ENCODE measurements at regions not wholly inside any gene's neighbourhood (a gene's known extent, or its start where the extent isn't known, plus 50 kb on each side); places are given as distances from the start of the nearest gene placed in this dataset.

DNA sequence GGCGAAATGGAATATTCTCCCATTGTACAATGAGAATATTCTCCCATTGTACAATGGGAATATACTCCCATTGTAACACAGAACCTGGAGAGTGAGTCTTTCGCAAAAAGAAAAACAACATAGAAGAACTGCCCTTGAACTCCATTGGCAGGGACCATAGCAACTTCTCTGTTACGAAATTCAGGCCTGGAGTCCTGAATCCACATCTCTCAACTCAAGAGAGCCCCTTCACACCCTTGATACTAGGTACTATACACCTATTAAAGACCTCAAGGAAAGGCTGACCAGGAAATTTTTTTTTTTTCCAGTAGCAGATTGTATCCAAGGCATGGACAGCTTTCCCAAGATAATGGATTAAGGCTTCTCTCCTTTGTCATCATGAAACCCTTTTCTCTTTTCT lies 1687.0 kb downstream of the GRIK2 start:
- no peaks in the 10 kb centered on the region for H3K4me1 Mint-ChIP-seq
- CTCF ChIA-PET = no interaction called here

DNA sequence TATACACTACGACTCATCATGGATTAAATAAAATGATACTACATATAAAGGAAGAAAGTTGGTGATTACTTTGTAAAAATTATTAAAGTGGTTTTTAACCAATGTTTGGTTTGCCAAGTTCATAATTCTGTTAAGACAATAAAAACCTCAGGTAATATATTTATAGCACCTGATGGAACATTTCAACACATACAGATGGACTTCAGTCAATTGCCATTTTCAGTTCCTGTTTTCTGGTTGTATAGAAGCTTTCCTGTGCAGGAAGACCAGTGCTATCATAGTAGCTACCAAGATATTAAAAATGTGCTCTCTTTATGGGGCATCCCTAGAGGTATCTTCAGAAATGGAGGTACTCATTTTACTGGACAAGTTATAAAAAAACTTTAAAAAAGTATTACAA lies 1686.4 kb downstream of the GRIK2 start:
- no peak overlapping the region for H3K4me3 Mint-ChIP-seq
- no peaks in the 10 kb centered on the region for H3K27me3 Mint-ChIP-seq
- DNase-seq = no peak
- no peaks in the 10 kb centered on the region for H3K36me3 Mint-ChIP-seq (ENCODE audit: low read depth)
- H3K9me3 Mint-ChIP-seq = peaks cover 9% of the 10 kb centered on the region
- ChIA-PET POLR2A (no interaction called here), CTCF (no interaction called here)
- no peak overlapping the region for H3K27ac Mint-ChIP-seq
- H3K4me1 Mint-ChIP-seq = no peaks in the 10 kb centered on the region

More for the DNA sequence above, 1687.0 kb downstream of the GRIK2 start:
- Mint-ChIP-seq H3K4me3 (no peak overlapping the region), H3K27me3 (no peaks in the 10 kb centered on the region), H3K27ac (no peak overlapping the region), H3K9me3 (peaks cover 9% of the 10 kb centered on the region), H3K36me3 (ENCODE audit: low read depth) (no peaks in the 10 kb centered on the region)
- no peak for DNase-seq
- POLR2A ChIA-PET = no interaction called here

DNA sequence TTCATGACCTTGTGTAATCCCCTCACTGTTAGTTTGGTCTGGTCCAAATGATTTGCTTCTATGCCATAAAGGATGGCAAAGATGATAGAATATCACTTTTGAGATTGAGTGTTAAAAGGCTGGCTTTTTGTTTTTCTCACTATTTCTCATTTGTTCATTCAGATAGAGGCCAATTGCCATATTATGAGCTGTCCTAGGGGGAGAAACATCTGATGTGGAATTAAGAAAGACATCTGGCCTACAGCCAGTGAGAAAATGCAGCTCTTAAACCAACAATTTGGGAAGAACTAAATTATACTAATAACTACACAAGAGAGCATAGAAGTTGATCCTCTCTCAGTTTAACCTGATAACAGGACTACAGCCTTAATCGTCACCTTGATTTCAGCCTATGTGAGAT lies 1668.6 kb downstream of the GRIK2 start:
- ChIA-PET CTCF (no interaction called here), POLR2A (no interaction called here)
- Mint-ChIP-seq H3K9me3 (peaks cover 7% of the 10 kb centered on the region), H3K27me3 (no peaks in the 10 kb centered on the region), H3K4me3 (no peak overlapping the region), H3K27ac (no peak overlapping the region), H3K36me3 (ENCODE audit: low read depth) (no peaks in the 10 kb centered on the region), H3K4me1 (no peaks in the 10 kb centered on the region)
- no peak for DNase-seq

DNA sequence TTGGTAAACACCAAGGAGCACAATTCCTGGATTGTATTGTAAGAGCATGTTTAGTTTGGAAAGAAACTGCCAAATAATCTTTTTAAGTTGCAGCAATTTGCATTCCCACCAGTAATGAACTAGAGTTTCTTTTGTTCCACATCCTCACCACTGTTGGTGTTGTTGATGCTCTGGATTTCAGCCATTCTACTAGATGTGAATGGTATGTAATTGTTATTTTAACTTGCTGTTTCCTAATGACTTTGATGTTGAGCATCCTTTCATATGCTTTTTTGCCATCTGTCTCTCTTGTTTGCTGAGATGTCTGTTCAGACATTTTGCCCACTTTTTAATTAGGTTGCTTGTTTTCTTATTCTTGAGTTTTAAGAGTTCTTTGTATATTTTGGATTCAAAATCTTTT lies 1654.1 kb downstream of the GRIK2 start:
- no peaks in the 10 kb centered on the region for H3K36me3 Mint-ChIP-seq (ENCODE audit: low read depth)
- no peaks in the 10 kb centered on the region for H3K27me3 Mint-ChIP-seq
- POLR2A ChIA-PET = no interaction called here
- no peak overlapping the region for H3K27ac Mint-ChIP-seq
- H3K4me1 Mint-ChIP-seq = no peaks in the 10 kb centered on the region
- no peak overlapping the region for H3K4me3 Mint-ChIP-seq
- no peak for DNase-seq
- no peaks in the 10 kb centered on the region for H3K9me3 Mint-ChIP-seq
- CTCF ChIA-PET = no interaction called here

DNA sequence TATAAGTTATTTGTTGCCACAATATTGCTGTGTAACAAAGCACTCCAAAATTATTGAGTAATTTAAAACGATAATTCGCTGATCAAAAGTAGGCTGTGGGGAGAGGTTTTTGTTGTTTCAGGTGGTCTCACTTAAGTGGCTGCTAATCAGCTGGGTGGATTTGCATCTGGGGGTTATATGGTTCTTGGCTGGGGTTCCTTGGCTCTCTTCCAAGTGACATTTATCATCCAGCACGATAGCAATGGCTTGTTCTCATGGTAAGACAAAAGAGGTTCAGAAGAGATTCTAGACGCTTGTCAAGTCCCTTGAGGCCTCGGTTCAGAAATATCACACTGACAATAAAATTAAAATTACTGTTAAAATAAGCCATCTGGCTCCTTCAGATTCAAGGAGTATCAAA lies 1648.8 kb downstream of the GRIK2 start:
- no peaks in the 10 kb centered on the region for H3K27me3 Mint-ChIP-seq

DNA sequence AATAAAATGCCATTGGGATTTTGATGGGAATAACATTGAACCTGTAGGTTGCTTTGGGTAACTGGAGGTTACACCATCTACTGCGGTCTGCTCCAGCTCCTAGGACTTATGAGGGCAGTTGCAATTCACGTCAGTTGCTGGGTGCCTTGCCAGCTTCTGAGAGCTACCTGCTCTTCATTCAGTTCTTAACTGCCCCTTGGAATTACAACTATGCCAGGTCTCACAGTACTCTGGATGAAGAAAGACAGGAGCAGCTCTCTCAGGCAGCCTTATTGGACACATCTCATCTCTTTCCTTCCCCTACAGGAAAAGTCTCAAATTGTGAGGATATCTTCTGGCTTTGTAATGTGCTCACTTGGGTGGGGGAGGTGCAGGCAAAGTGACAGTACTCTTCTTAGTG lies 1643.3 kb downstream of the GRIK2 start:
- H3K36me3 Mint-ChIP-seq (ENCODE audit: low read depth) = no peaks in the 10 kb centered on the region
- H3K4me3 Mint-ChIP-seq = no peak overlapping the region
- ChIA-PET CTCF (no interaction called here), POLR2A (no interaction called here)
- no peak overlapping the region for H3K27ac Mint-ChIP-seq
- no peaks in the 10 kb centered on the region for H3K4me1 Mint-ChIP-seq
- no peak for DNase-seq
- H3K9me3 Mint-ChIP-seq = no peaks in the 10 kb centered on the region
- no peaks in the 10 kb centered on the region for H3K27me3 Mint-ChIP-seq

More for the DNA sequence above, 1648.8 kb downstream of the GRIK2 start:
- POLR2A ChIA-PET = no interaction called here
- Mint-ChIP-seq H3K4me3 (no peak overlapping the region), H3K36me3 (ENCODE audit: low read depth) (no peaks in the 10 kb centered on the region), H3K27ac (no peak overlapping the region), H3K9me3 (no peaks in the 10 kb centered on the region), H3K4me1 (no peaks in the 10 kb centered on the region)
- DNase-seq = no peak
- CTCF ChIA-PET = no interaction called here

DNA sequence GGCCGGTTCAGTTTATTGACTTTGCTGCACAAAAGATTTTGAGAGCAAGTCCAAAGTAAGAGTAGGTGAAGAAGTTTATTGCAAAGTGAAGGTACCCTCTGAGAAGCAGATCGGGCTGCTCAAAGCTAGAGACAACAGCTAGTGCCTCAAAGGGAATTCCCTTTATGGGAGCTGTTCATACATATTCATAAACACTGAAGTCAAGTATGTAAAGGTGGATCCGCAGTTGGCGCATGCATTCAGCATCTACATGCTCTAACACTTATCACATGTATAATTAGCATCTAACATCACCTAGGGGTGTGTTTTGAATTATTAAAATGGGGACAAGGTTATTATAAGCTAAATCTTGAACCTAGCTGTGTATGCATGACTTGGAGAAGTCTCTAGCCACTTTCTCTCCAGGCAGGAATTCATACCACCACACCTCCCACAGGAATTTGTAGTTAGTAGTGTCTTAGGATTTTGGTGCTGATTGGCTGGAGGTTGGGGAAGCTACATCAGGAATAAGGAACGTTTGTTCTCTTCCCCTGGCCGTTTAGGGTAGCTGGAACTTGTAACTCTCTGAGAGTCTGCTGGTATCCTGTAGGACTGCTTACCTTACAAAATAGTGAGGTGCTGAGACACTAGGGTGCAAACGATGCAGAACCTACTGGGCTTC lies 1633.9 kb downstream of the GRIK2 start:
- Mint-ChIP-seq H3K9me3 (peaks cover 4% of the 10 kb centered on the region), H3K4me1 (no peaks in the 10 kb centered on the region), H3K27me3 (no peaks in the 10 kb centered on the region), H3K36me3 (ENCODE audit: low read depth) (no peaks in the 10 kb centered on the region), H3K27ac (no peak overlapping the region), H3K4me3 (no peak overlapping the region)
- CTCF ChIA-PET = no interaction called here
- DNase-seq = no peak
- POLR2A ChIA-PET = no interaction called here

DNA sequence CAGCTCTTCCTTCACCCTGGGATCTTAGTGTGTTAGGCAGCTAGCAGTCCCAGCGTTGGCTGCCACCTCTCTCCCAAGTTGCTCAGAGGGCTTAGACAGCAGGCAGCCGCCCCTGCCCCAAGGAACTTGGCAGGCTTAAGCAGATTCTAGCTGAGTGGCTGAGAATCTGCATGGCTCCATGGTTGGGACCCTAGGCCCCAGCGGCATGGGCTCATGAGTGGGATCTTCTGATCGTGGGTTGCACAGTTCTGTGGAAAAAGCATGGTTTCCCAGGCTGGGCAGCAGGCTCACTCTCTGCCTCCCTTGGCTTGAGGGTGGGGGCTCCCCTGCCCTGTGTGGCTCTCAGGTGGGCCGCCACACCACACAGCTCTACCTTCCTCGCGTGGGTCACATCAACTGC lies 1624.9 kb downstream of the GRIK2 start:
- no peaks in the 10 kb centered on the region for H3K4me1 Mint-ChIP-seq
- POLR2A ChIA-PET = no interaction called here
- H3K4me3 Mint-ChIP-seq = no peak overlapping the region
- no peak overlapping the region for H3K27ac Mint-ChIP-seq
- H3K27me3 Mint-ChIP-seq = no peaks in the 10 kb centered on the region
- no peaks in the 10 kb centered on the region for H3K36me3 Mint-ChIP-seq (ENCODE audit: low read depth)
- CTCF ChIA-PET = no interaction called here
- H3K9me3 Mint-ChIP-seq = peaks cover 16% of the 10 kb centered on the region
- no peak for DNase-seq

DNA sequence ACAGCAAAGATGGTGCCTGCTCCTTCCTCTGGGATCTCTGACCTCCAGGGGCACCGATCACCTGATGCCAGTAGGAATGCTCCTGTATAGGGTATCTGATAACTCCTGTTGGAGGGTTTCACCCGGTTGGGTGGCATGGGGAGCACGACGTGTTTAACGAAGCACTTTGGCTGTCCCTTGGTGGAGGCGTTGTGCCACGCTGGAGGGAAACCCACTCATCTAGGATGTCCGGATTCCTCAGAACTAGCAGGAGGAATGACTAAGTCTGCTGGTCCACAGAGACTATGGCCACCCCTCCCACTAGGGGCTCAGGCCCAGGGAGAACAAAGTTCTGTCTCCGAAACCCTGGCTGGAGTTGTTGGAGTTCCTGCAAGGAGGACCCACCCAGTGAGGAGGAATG lies 1624.4 kb downstream of the GRIK2 start:
- H3K36me3 Mint-ChIP-seq (ENCODE audit: low read depth) = no peaks in the 10 kb centered on the region
- no peaks in the 10 kb centered on the region for H3K4me1 Mint-ChIP-seq
- H3K27ac Mint-ChIP-seq = no peak overlapping the region
- ChIA-PET POLR2A (no interaction called here), CTCF (no interaction called here)
- DNase-seq = no peak
- H3K4me3 Mint-ChIP-seq = no peak overlapping the region
- no peaks in the 10 kb centered on the region for H3K27me3 Mint-ChIP-seq
- H3K9me3 Mint-ChIP-seq = peaks cover 18% of the 10 kb centered on the region

DNA sequence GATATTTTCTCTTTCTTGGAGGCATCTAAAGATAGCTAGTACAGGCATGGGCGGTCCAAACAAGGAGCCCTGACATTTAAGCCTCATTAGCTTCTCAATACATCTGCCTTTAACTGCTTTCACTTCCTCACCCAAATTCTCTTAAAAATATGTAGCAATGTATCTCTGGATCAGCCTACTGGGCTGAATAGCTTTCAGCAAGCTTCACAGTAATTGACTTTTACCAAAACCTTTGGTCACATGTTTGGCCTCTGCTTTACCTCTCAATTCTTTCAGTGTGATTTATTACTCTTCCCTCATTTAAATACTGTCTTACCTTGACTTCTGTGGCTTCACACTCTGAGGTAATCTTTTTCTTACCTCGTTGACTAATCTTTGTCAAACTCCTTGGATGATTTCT lies 1618.1 kb downstream of the GRIK2 start:
- Mint-ChIP-seq H3K27ac (no peak overlapping the region), H3K36me3 (ENCODE audit: low read depth) (no peaks in the 10 kb centered on the region), H3K4me1 (no peaks in the 10 kb centered on the region), H3K4me3 (no peak overlapping the region), H3K9me3 (peaks cover 15% of the 10 kb centered on the region), H3K27me3 (no peaks in the 10 kb centered on the region)
- POLR2A ChIA-PET = no interaction called here
- CTCF ChIA-PET = no interaction called here
- no peak for DNase-seq

DNA sequence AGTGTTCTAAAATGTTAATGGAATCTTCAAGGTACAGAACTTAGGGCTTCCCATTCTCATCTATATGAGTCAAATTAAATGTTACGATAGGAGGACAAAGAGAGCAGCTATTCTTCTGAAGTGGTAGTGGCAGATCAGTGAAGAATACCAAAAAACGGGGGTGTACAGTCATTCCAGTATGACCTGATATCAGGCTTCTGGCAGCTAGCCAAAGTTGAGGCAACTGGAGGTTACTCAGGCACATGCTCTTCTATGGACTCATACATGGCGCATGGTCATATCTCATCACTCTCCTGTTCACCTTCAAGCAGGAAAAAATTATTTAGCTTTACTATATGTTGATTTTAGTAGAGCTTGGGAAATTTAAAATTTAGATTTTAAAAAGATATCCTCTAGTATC lies 1608.8 kb downstream of the GRIK2 start:
- POLR2A ChIA-PET = no interaction called here
- H3K27me3 Mint-ChIP-seq = no peaks in the 10 kb centered on the region
- no peak for DNase-seq
- CTCF ChIA-PET = no interaction called here
- peaks cover 8% of the 10 kb centered on the region for H3K9me3 Mint-ChIP-seq
- no peaks in the 10 kb centered on the region for H3K4me1 Mint-ChIP-seq
- no peak overlapping the region for H3K27ac Mint-ChIP-seq
- no peaks in the 10 kb centered on the region for H3K36me3 Mint-ChIP-seq (ENCODE audit: low read depth)
- H3K4me3 Mint-ChIP-seq = no peak overlapping the region

DNA sequence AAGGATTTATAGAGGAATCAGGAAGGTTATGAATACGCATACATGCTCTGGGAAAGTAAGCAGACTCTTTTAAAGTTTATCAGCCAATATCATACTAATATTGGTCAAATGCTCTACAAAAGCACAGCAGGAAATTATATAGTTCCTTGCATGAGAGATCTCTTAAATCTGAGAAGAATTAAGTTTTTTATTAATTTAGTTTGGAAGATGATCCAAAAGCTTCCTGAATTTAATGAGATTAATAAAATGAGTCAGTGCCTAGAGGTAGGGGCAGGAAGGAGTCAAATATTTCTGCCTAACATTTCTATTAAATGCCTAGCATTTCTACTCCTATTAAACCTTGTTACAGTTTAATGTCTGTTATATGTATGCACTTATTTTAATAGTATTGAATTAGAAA lies 1608.2 kb downstream of the GRIK2 start:
- H3K36me3 Mint-ChIP-seq (ENCODE audit: low read depth) = no peaks in the 10 kb centered on the region
- POLR2A ChIA-PET = no interaction called here
- H3K27ac Mint-ChIP-seq = no peak overlapping the region
- CTCF ChIA-PET = no interaction called here
- DNase-seq = no peak
- H3K9me3 Mint-ChIP-seq = peaks cover 8% of the 10 kb centered on the region
- no peaks in the 10 kb centered on the region for H3K4me1 Mint-ChIP-seq
- no peak overlapping the region for H3K4me3 Mint-ChIP-seq
- H3K27me3 Mint-ChIP-seq = no peaks in the 10 kb centered on the region

DNA sequence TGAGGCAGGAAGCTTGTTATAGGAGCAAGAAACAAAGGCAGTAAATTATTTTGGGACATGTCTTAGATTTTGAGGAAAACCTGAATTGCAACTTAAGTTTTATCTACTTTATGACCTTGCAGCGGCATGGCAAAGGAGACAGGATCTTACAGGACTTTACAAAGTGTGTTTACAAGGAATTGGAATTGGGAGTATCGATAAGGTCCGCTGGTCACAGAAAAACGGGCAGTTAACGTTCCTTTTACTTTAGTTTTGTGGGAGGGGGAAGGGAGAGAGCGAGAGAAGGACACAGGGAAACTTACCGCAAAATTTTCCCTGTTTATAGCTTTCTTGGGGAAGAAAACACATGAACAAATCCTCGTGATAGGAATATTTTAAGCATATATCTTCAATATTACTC lies 1607.2 kb downstream of the GRIK2 start:
- peaks cover 8% of the 10 kb centered on the region for H3K9me3 Mint-ChIP-seq
- DNase-seq = no peak
- H3K36me3 Mint-ChIP-seq (ENCODE audit: low read depth) = no peaks in the 10 kb centered on the region
- no peaks in the 10 kb centered on the region for H3K4me1 Mint-ChIP-seq
- no peaks in the 10 kb centered on the region for H3K27me3 Mint-ChIP-seq
- H3K4me3 Mint-ChIP-seq = no peak overlapping the region
- no peak overlapping the region for H3K27ac Mint-ChIP-seq
- ChIA-PET POLR2A (no interaction called here), CTCF (no interaction called here)

DNA sequence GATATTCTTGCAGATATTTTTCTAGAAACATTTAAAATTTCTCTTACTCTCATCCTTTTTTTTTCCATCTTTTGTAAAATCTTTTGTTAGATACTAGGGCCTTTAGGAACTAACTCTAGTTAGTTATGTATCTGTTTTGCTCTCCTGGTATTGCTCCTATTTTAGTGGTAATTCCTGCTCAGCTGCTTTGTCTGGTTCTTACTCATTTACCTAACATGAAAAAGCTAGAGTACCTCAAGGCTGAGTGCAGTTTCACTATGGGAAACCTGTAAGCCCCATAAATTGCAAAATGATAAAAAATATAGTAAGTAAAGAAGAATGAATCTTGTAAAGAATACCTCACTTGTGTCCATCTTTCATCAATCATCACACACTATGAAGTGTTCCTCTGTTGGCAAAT lies 1602.0 kb downstream of the GRIK2 start:
- CTCF ChIA-PET = no interaction called here

DNA sequence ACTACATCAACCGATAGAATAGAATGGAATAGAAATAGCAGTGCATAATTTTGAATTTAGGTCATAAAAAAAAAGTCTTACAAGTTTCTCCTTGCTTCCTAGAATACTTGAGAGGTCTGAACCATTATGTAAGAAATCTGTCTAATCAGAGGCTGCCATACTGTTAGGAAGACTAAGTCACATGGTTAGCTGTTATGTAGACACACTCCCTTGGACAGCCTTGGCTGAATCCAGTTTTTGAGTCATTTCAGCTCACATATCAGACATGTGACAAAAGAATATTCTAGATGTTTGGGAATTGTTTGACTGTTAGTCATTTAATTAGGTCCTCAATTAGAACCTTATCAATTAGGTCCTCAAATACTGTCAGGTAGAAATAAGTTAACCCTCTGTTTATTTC lies 1601.4 kb downstream of the GRIK2 start:
- Mint-ChIP-seq H3K27ac (no peak overlapping the region), H3K36me3 (ENCODE audit: low read depth) (no peaks in the 10 kb centered on the region), H3K4me1 (no peaks in the 10 kb centered on the region), H3K9me3 (no peaks in the 10 kb centered on the region), H3K27me3 (no peaks in the 10 kb centered on the region), H3K4me3 (no peak overlapping the region)
- ChIA-PET POLR2A (no interaction called here), CTCF (no interaction called here)
- DNase-seq = no peak

More for the DNA sequence above, 1602.0 kb downstream of the GRIK2 start:
- Mint-ChIP-seq H3K27ac (no peak overlapping the region), H3K9me3 (no peaks in the 10 kb centered on the region), H3K27me3 (no peaks in the 10 kb centered on the region), H3K36me3 (ENCODE audit: low read depth) (no peaks in the 10 kb centered on the region), H3K4me1 (no peaks in the 10 kb centered on the region), H3K4me3 (no peak overlapping the region)
- no peak for DNase-seq
- POLR2A ChIA-PET = no interaction called here

All from activated CD4-positive, alpha-beta memory T cell treated with anti-CD3 and anti-CD28 coated beads, Interleukin-2, amount 10 ng/mL, durations not matched to agents 7 days and 5 days (primary cell).